Panc1 (cell line): ENCODE measurements at regions not wholly inside any gene's neighbourhood (a gene's known extent, or its start where the extent isn't known, plus 50 kb on each side); places are given as distances from the start of the nearest gene placed in this dataset.

ENCODE experiments used
- ATAC-seq: fragments of 200-7000 bp; cut with Tn5 transposase; 2 replicates; pipeline ENCODE4 v1.9.1; 2020; ENCODE audit warnings: mild to moderate bottlenecking, moderate library complexity
- BruUV-seq: library from RNA; stranded (reverse); fragments of 400-500 nt; replicated peaks from 2 replicates; lab custom pipeline; 2021; lab: Mats Ljungman, UMichigan
- CTCF ChIA-PET: fragments of 300-600 bp; sonication (Branson Sonifier 250); formaldehyde crosslinking; loops from one replicate; lab custom pipeline; 2022; ENCODE audit warnings: antibody characterized with exemption; lab: Charles Lee
- POLR2A ChIA-PET: fragments of 300-600 bp; sonication (Branson Sonifier 250); formaldehyde crosslinking; loops from one replicate; lab custom pipeline; 2022; ENCODE audit warnings: antibody characterized with exemption; lab: Charles Lee
- DNase-seq: peaks from one replicate; pipeline ENCODE4 v3.0.0-alpha.2; 2010; ENCODE audit warnings: low read depth, low spot score
- H3K27ac ChIP-seq: 2 replicates; pipeline ENCODE4 v1.5.1; 2011; ENCODE audit warnings: mild to moderate bottlenecking, low read length, inconsistent platforms
- H3K27me3 ChIP-seq: fragments of 200-500 bp; sonication (Bioruptor generic); 2 replicates; pipeline ENCODE4 v1.6.0; 2014; ENCODE audit warnings: low read length, inconsistent platforms; ENCODE audit not compliant: control insufficient read depth, insufficient read depth
- H3K36me3 ChIP-seq: fragments of 200-500 bp; sonication (Bioruptor generic); 2 replicates; pipeline ENCODE4 v1.5.1; 2014; ENCODE audit warnings: inconsistent platforms, mild to moderate bottlenecking, low read length, moderate library complexity; ENCODE audit not compliant: control insufficient read depth, insufficient read depth
- H3K4me1 ChIP-seq: 2 replicates; pipeline ENCODE4 v1.5.1; 2011; ENCODE audit warnings: inconsistent platforms, mild to moderate bottlenecking, low read length, moderate library complexity; ENCODE audit not compliant: control insufficient read depth, insufficient read depth
- H3K4me3 ChIP-seq, 2 experiments: 2 replicates each; pipeline ENCODE4 v1.5.1; 2011 to 2012; ENCODE audit warnings: low read depth in 2 of 2, low read length in 2 of 2, mild to moderate bottlenecking in 2 of 2, inconsistent platforms in 1 of 2, moderate library complexity in 1 of 2
- H3K9me3 ChIP-seq: fragments of 200-500 bp; sonication (Bioruptor generic); 2 replicates; pipeline ENCODE4 v1.5.1; 2014; ENCODE audit warnings: low read depth, mild to moderate bottlenecking, inconsistent platforms, low read length, moderate library complexity; ENCODE audit not compliant: control insufficient read depth, insufficient read depth
- CTCF ChIP-seq: fragments of 450-650 bp; IDR thresholded peaks from 2 replicates; pipeline ENCODE4 v1.5.1; 2017; ENCODE audit warnings: mild to moderate bottlenecking
- POLR2AphosphoS5 ChIP-seq: IDR thresholded peaks from 2 replicates; pipeline ENCODE4 v1.6.1; 2012; ENCODE audit warnings: mild to moderate bottlenecking, low read depth, low read length, moderate library complexity
- REST ChIP-seq, 2 experiments: IDR thresholded peaks; 2 replicates each; pipeline ENCODE4 v1.6.1; 2011 to 2012; ENCODE audit warnings: low read depth in 2 of 2, control low read depth in 1 of 2, low read length in 1 of 2, mild to moderate bottlenecking in 1 of 2, moderate library complexity in 1 of 2; ENCODE audit not compliant: insufficient read depth in 1 of 2
- SIN3A ChIP-seq: IDR thresholded peaks from 2 replicates; pipeline ENCODE4 v1.6.1; 2012; ENCODE audit warnings: low read depth, mild to moderate bottlenecking, low read length, moderate library complexity, borderline replicate concordance; ENCODE audit not compliant: insufficient read depth
- TCF7L2 ChIP-seq: IDR thresholded peaks from 2 replicates; pipeline ENCODE4 v1.6.1; 2011; ENCODE audit warnings: mild to moderate bottlenecking, low read depth, low read length, inconsistent platforms
- in situ Hi-C: cut with HindIII; loops from 2 replicates; pipeline ENCODE4 v1.10.0; 2016; ENCODE audit warnings: low sequenced_read_pairs, low pct_unique_long_range_greater_than_20kb
- intact Hi-C: fragments of 100-400 bp; cut with micrococcal nuclease; formaldehyde crosslinking; loops from one replicate; pipeline ENCODE4 v1.10.0; 2022; ENCODE audit not compliant: unreplicated experiment

- BruUV-seq, result no TSS peak
- no peaks in the 10 kb centered on the region for H3K27me3 ChIP-seq
Observed at GRCh38 chr6:170182781-170183120, 108.1 kb downstream of the DLL1 start.

GRCh38 chr6:170182093-170182780 lies 108.6 kb downstream of the DLL1 start:
- BruUV-seq, result no TSS peak
- intact Hi-C loops, result no loop called here
- Histone ChIP-seq H3K4me1 (peaks cover 12% of the 10 kb centered on the region), H3K9me3 (no peaks in the 10 kb centered on the region), H3K27me3 (no peaks in the 10 kb centered on the region), H3K4me3 (no peak overlapping the region), H3K27ac (no peak overlapping the region), H3K36me3 (no peaks in the 10 kb centered on the region)
- ChIA-PET POLR2A (no interaction called here), CTCF (no interaction called here)
- DNase-seq (no peak), ATAC-seq (no peak)
- in situ Hi-C loops, result no loop called here
- no peak for TF ChIP-seq CTCF
- TF ChIP-seq SIN3A, result no peak

More at GRCh38 chr6:170182781-170183120, 108.1 kb downstream of the DLL1 start:
- no peak for TF ChIP-seq TCF7L2
- no peak for TF ChIP-seq POLR2AphosphoS5
- no peak for TF ChIP-seq REST (IDR thresholded peaks at IDR 0.05; ENCODE audit: insufficient read depth in 1 of 2, low read depth in 2 of 2, low read length in 1 of 2)
- no peak for TF ChIP-seq CTCF
- no peak for TF ChIP-seq SIN3A
- intact Hi-C loops (no loop called here), in situ Hi-C loops (no loop called here)
- ATAC-seq (no peak), DNase-seq (no peak)
- Histone ChIP-seq H3K4me3 (no peak overlapping the region), H3K9me3 (no peaks in the 10 kb centered on the region), H3K27ac (no peak overlapping the region), H3K4me1 (peaks cover 7% of the 10 kb centered on the region), H3K36me3 (no peaks in the 10 kb centered on the region)
- ChIA-PET CTCF (no interaction called here), POLR2A (no interaction called here)
